GM23338 (cell line): ENCODE measurements at regions not wholly inside any gene's neighbourhood (a gene's known extent, or its start where the extent isn't known, plus 50 kb on each side); places are given as distances from the start of the nearest gene placed in this dataset.
A peak's percentile ranks its signal among the peaks of the same experiment; 100 is the strongest.

ENCODE experiments used
- ATAC-seq: fragments of 200-7000 bp; cut with Tn5 transposase; 3 replicates; pipeline ENCODE4 v1.9.1; 2020
- DNase-seq: peaks from one replicate; pipeline ENCODE4 v3.0.0-alpha.2; 2015; ENCODE audit warnings: low spot score
- H2AFZ ChIP-seq: fragments of 200-600 bp; sonication (generic); 2 replicates; pipeline ENCODE4 v1.8.0; 2016; ENCODE audit warnings: antibody characterized with exemption, mild to moderate bottlenecking, moderate library complexity
- H3F3A ChIP-seq: fragments of 200-600 bp; sonication (generic); replicated peaks from 2 replicates; pipeline ENCODE4 v1.8.0; 2017; ENCODE audit warnings: antibody characterized with exemption, mixed run types, low read depth
- H3K27ac ChIP-seq: fragments of 200-600 bp; sonication (generic); 2 replicates; pipeline ENCODE4 v1.6.1; 2016; ENCODE audit warnings: low read depth
- H3K27me3 ChIP-seq: fragments of 200-600 bp; sonication (generic); 2 replicates; pipeline ENCODE4 v1.8.0; 2016; ENCODE audit warnings: mild to moderate bottlenecking, mixed run types, moderate library complexity; ENCODE audit not compliant: insufficient read depth
- H3K36me3 ChIP-seq: fragments of 200-600 bp; sonication (generic); 2 replicates; pipeline ENCODE4 v1.8.0; 2016; ENCODE audit warnings: mild to moderate bottlenecking; ENCODE audit not compliant: insufficient read depth
- H3K4me1 ChIP-seq: fragments of 200-600 bp; sonication (generic); 2 replicates; pipeline ENCODE4 v1.8.0; 2016; ENCODE audit warnings: mild to moderate bottlenecking, moderate library complexity; ENCODE audit not compliant: insufficient read depth
- H3K4me2 ChIP-seq: fragments of 200-600 bp; sonication (generic); 2 replicates; pipeline ENCODE4 v1.7.1; 2017; ENCODE audit warnings: mixed run types
- H3K4me3 ChIP-seq: fragments of 200-600 bp; sonication (generic); 2 replicates; pipeline ENCODE4 v1.6.1; 2016; ENCODE audit warnings: mixed run types
- H3K79me2 ChIP-seq: fragments of 200-600 bp; sonication (generic); replicated peaks from 2 replicates; pipeline ENCODE4 v1.8.0; 2017; ENCODE audit warnings: mild to moderate bottlenecking; ENCODE audit not compliant: insufficient read depth
- H3K9me2 ChIP-seq: fragments of 200-600 bp; sonication (generic); 2 replicates; pipeline ENCODE4 v1.8.0; 2017; ENCODE audit not compliant: insufficient read depth
- H4K20me1 ChIP-seq: fragments of 200-600 bp; sonication (generic); replicated peaks from 2 replicates; pipeline ENCODE4 v1.8.0; 2017; ENCODE audit warnings: mild to moderate bottlenecking; ENCODE audit not compliant: insufficient read depth
- H3K27ac Mint-ChIP-seq: 2 replicates; pipeline ENCODE4 v1.8.0; 2020; ENCODE audit warnings: inconsistent platforms, mild to moderate bottlenecking, moderate library complexity, mixed read lengths
- H3K27me3 Mint-ChIP-seq: 3 replicates; pipeline ENCODE4 v1.8.0; 2022; ENCODE audit warnings: low read depth, mild to moderate bottlenecking, moderate library complexity, mixed read lengths, inconsistent platforms; ENCODE audit not compliant: insufficient read depth, poor library complexity
- H3K36me3 Mint-ChIP-seq: 3 replicates; pipeline ENCODE4 v1.8.0; 2021; ENCODE audit warnings: low read depth, mild to moderate bottlenecking, inconsistent platforms, moderate library complexity, mixed read lengths
- H3K4me1 Mint-ChIP-seq: 3 replicates; pipeline ENCODE4 v1.8.0; 2020; ENCODE audit warnings: mild to moderate bottlenecking, inconsistent platforms, mixed read lengths
- H3K4me3 Mint-ChIP-seq: 3 replicates; pipeline ENCODE4 v1.8.0; 2021; ENCODE audit warnings: moderate library complexity, mild to moderate bottlenecking, inconsistent platforms, mixed read lengths
- H3K9me3 Mint-ChIP-seq: 3 replicates; pipeline ENCODE4 v1.8.0; 2020; ENCODE audit warnings: moderate library complexity, mild to moderate bottlenecking, inconsistent platforms, mixed read lengths
- CREB1 ChIP-seq: fragments of 250-450 bp; sonication (Bioruptor Pico); IDR thresholded peaks from 2 replicates; pipeline ENCODE4 v1.5.0; 2020; ENCODE audit warnings: low read depth, mild to moderate bottlenecking, moderate library complexity
- ETS1 ChIP-seq: IDR thresholded peaks from 2 replicates; pipeline ENCODE4 v1.6.1; 2016; ENCODE audit warnings: antibody characterized with exemption
- EZH2 ChIP-seq: fragments of 200-600 bp; sonication (generic); IDR thresholded peaks from one replicate; pipeline ENCODE4 v1.8.0; 2017; ENCODE audit warnings: antibody characterized with exemption, mild to moderate bottlenecking, low read depth; ENCODE audit not compliant: unreplicated experiment
- EZH2phosphoT487 ChIP-seq: fragments of 200-600 bp; sonication (generic); IDR thresholded peaks from one replicate; pipeline ENCODE4 v1.8.1; 2018; ENCODE audit warnings: antibody characterized with exemption; ENCODE audit not compliant: unreplicated experiment
- JUNB ChIP-seq: IDR thresholded peaks from one replicate; pipeline ENCODE4 v1.6.1; 2016; ENCODE audit warnings: antibody characterized with exemption; ENCODE audit not compliant: unreplicated experiment
- NANOG ChIP-seq: IDR thresholded peaks from 2 replicates; pipeline ENCODE4 v1.6.1; 2016; ENCODE audit warnings: antibody characterized with exemption, borderline replicate concordance
- POLR2AphosphoS5 ChIP-seq: IDR thresholded peaks from 2 replicates; pipeline ENCODE4 v1.6.1; 2016; ENCODE audit warnings: antibody characterized with exemption, low read depth
- REST ChIP-seq: IDR thresholded peaks from one replicate; pipeline ENCODE4 v1.6.1; 2018; ENCODE audit warnings: antibody characterized with exemption; ENCODE audit not compliant: unreplicated experiment
- STAT1 ChIP-seq: IDR thresholded peaks from one replicate; pipeline ENCODE4 v1.6.1; 2016; ENCODE audit warnings: antibody characterized with exemption; ENCODE audit not compliant: unreplicated experiment
- ZNF114 ChIP-seq: fragments of 250-450 bp; sonication (Bioruptor Pico); IDR thresholded peaks from 2 replicates; pipeline ENCODE4 v1.5.0; 2020; ENCODE audit warnings: mild to moderate bottlenecking, moderate library complexity
- ZNF331 ChIP-seq: fragments of 250-450 bp; sonication (Bioruptor Pico); IDR thresholded peaks from 2 replicates; pipeline ENCODE4 v1.5.0; 2020; ENCODE audit warnings: low read depth, mild to moderate bottlenecking, moderate library complexity
- ZNF462 ChIP-seq: fragments of 250-450 bp; sonication (Bioruptor Pico); IDR thresholded peaks from 2 replicates; pipeline ENCODE4 v1.5.0; 2020; ENCODE audit warnings: mild to moderate bottlenecking, moderate library complexity
- TF ChIP-seq, protein P1 (sequence below), 2 experiments: fragments of 200-600 bp in 1 of 2; sonication (generic) in 1 of 2; conservative IDR thresholded peaks; 2 replicates each; pipeline versions ENCODE4 v1.5.1 to v1.6.1; 2016 to 2017; ENCODE audit warnings: antibody characterized with exemption in 2 of 2, low read depth in 2 of 2, mild to moderate bottlenecking in 2 of 2, moderate library complexity in 1 of 2

DNA sequence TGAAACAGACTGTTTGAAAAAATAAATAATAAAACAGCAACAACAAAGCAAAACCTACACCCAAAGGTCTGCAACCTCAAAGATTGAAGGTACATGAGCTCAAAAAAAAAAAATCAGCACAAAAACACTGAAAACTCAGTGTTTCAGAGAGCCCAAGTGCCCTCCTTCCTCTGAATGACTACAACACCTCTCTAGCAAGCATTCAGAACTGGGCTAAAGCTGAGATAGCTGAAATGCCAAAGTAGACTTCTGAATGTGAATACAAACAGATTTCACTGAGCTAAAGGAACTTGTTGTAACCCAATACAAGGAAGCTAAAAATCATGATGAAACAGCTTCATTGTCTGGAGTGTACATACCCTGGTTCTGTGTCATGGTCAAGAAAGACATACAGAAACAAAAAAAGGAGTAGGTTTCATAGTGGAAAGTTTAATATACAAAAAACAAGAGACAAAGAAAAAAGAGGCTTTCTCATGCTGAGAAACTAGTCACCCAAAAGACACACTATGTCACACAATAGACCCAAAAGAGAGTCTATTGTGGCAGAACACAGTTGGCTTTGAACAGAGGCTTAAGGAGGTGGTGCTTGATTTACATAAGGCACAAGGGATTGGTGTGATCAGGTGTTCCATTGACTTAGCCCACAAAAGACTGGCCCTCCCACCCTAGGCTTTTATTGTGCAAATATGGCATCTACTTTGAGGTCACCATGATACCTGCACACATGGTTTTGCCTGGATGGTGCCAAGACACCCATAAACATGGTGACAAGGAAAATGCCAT lies 316.6 kb downstream of the KDM5D start:
- peak overlapping the region; percentile 19; the same call in 1 of the 2 replicates for H3K4me3 ChIP-seq
- no peaks in the 10 kb centered on the region for H3K27me3 ChIP-seq
- H3K4me1 Mint-ChIP-seq, result peaks cover 51% of the 10 kb centered on the region
- TF ChIP-seq JUNB (no peak), STAT1 (no peak), ZNF331 (CRISPR knock-in tag) (no peak), EZH2 (no peak), ETS1 (no peak), CREB1 (CRISPR knock-in tag) (no peak), ZNF462 (no peak), EZH2phosphoT487 (no peak), NANOG (no peak), ZNF114 (CRISPR knock-in tag) (no peak), POLR2AphosphoS5 (no peak), REST (no peak)
- TF ChIP-seq, protein P1, sequence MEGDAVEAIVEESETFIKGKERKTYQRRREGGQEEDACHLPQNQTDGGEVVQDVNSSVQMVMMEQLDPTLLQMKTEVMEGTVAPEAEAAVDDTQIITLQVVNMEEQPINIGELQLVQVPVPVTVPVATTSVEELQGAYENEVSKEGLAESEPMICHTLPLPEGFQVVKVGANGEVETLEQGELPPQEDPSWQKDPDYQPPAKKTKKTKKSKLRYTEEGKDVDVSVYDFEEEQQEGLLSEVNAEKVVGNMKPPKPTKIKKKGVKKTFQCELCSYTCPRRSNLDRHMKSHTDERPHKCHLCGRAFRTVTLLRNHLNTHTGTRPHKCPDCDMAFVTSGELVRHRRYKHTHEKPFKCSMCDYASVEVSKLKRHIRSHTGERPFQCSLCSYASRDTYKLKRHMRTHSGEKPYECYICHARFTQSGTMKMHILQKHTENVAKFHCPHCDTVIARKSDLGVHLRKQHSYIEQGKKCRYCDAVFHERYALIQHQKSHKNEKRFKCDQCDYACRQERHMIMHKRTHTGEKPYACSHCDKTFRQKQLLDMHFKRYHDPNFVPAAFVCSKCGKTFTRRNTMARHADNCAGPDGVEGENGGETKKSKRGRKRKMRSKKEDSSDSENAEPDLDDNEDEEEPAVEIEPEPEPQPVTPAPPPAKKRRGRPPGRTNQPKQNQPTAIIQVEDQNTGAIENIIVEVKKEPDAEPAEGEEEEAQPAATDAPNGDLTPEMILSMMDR (conservative IDR thresholded peaks at IDR 0.05; ENCODE audit: low read depth in 2 of 2), result no peak
- no peaks in the 10 kb centered on the region for H3K9me2 ChIP-seq
- peaks cover 9% of the 10 kb centered on the region; the same call in 2 of the 3 replicates for H3K36me3 Mint-ChIP-seq
- no peaks in the 10 kb centered on the region for H3K27me3 Mint-ChIP-seq
- H3K36me3 ChIP-seq, result no peaks in the 10 kb centered on the region
- ATAC-seq (peak; percentile 90), DNase-seq (peak; percentile 40)
- peak overlapping the region; percentile 29; the same call in 1 of the 3 replicates for H3K4me3 Mint-ChIP-seq
- H4K20me1 ChIP-seq, result no peaks in the 10 kb centered on the region
- H3K27ac ChIP-seq, result peak overlapping the region; percentile 99
- no peaks in the 10 kb centered on the region for H3K79me2 ChIP-seq
- peaks cover 31% of the 10 kb centered on the region for H3K4me1 ChIP-seq
- peak overlapping the region; percentile 59 for H3K4me2 ChIP-seq
- peak overlapping the region; percentile 96 for H3K27ac Mint-ChIP-seq
- H3F3A ChIP-seq, result no peaks in the 10 kb centered on the region
- H2AFZ ChIP-seq, result no peak overlapping the region
- H3K9me3 Mint-ChIP-seq, result peaks cover 3% of the 10 kb centered on the region; the same call in 1 of the 3 replicates
